Naive thymus-derived CD4-positive, alpha-beta T cell (primary cell): ENCODE measurements at regions not wholly inside any gene's neighbourhood (a gene's known extent, or its start where the extent isn't known, plus 50 kb on each side); places are given as distances from the start of the nearest gene placed in this dataset.
"Not testable (repeated sequence)": the region's sequence is repeated elsewhere in the genome, so short reads cannot be mapped to it uniquely, and the experiment has no call there.

Source experiments
- ATAC-seq: fragments of 150-1000 bp; cut with Tn5 transposase; 2 replicates; pipeline ENCODE4 v1.10.0; 2021; ENCODE audit warnings: mild to moderate bottlenecking, moderate library complexity
- CTCF ChIA-PET: fragments of 350-600 bp; sonication (Branson Sonifier 250); formaldehyde crosslinking; loops from one replicate; lab custom pipeline; 2021; ENCODE audit warnings: antibody characterized with exemption; lab: Charles Lee
- POLR2A ChIA-PET: fragments of 350-600 bp; sonication (Branson Sonifier 250); formaldehyde crosslinking; loops from one replicate; lab custom pipeline; 2021; ENCODE audit warnings: antibody characterized with exemption, inconsistent platforms; lab: Charles Lee
- DNase-seq, 9 donors: peaks; one replicate each; pipeline versions ENCODE4 v3.0.0 to v3.0.0-alpha.2; 2020 to 2022; ENCODE audit warnings: mixed read lengths in 1 of 9
- H3K27ac ChIP-seq: one replicate; pipeline ENCODE4 v1.7.0; 2013; ENCODE audit warnings: mild to moderate bottlenecking, low read depth, low read length, moderate library complexity
- H3K27me3 ChIP-seq, 2 donors: one replicate each; pipeline ENCODE4 v1.7.0; 2013; ENCODE audit warnings: low read length in 2 of 2, mild to moderate bottlenecking in 2 of 2, moderate library complexity in 2 of 2; ENCODE audit not compliant: control insufficient read depth in 2 of 2, insufficient read depth in 2 of 2
- H3K36me3 ChIP-seq, 3 experiments: 1 replicate in 2 of 3; 2 replicates in 1 of 3; pipeline ENCODE4 v1.7.0; 2013; ENCODE audit warnings: low read length in 3 of 3, mild to moderate bottlenecking in 3 of 3, moderate library complexity in 1 of 3; ENCODE audit not compliant: insufficient read depth in 3 of 3, control insufficient read depth in 2 of 3
- H3K4me1 ChIP-seq, 2 donors: one replicate each; pipeline ENCODE4 v1.7.0; 2013; ENCODE audit warnings: low read length in 2 of 2, mild to moderate bottlenecking in 2 of 2, moderate library complexity in 1 of 2; ENCODE audit not compliant: control insufficient read depth in 2 of 2, insufficient read depth in 2 of 2
- H3K4me3 ChIP-seq: 2 replicates; pipeline ENCODE4 v1.7.0; 2013; ENCODE audit warnings: mild to moderate bottlenecking, low read length
- H3K9me3 ChIP-seq, 3 experiments: 1 replicate in 2 of 3; 2 replicates in 1 of 3; pipeline ENCODE4 v1.7.0; 2013; ENCODE audit warnings: low read length in 3 of 3; ENCODE audit not compliant: control insufficient read depth in 2 of 3
- H3K27ac Mint-ChIP-seq, 9 donors: one replicate each; pipeline ENCODE4 v1.8.0; 2020 to 2022; ENCODE audit warnings: mixed read lengths in 9 of 9, mild to moderate bottlenecking in 8 of 9, moderate library complexity in 5 of 9, inconsistent platforms in 2 of 9
- H3K27me3 Mint-ChIP-seq, 5 donors: one replicate each; pipeline ENCODE4 v1.8.0; 2021 to 2022; ENCODE audit warnings: mixed read lengths in 5 of 5, mild to moderate bottlenecking in 1 of 5
- H3K36me3 Mint-ChIP-seq, 5 donors: one replicate each; pipeline ENCODE4 v1.8.0; 2020 to 2022; ENCODE audit warnings: mixed read lengths in 5 of 5, mild to moderate bottlenecking in 3 of 5, inconsistent platforms in 1 of 5
- H3K4me1 Mint-ChIP-seq, 7 donors: one replicate each; pipeline ENCODE4 v1.8.0; 2020 to 2022; ENCODE audit warnings: mixed read lengths in 7 of 7, mild to moderate bottlenecking in 3 of 7, inconsistent platforms in 1 of 7
- H3K4me3 Mint-ChIP-seq, 10 donors: one replicate each; pipeline ENCODE4 v1.8.0; 2020 to 2022; ENCODE audit warnings: mild to moderate bottlenecking in 10 of 10, mixed read lengths in 10 of 10, moderate library complexity in 6 of 10, inconsistent platforms in 2 of 10
- H3K9me3 Mint-ChIP-seq, 11 donors: one replicate each; pipeline ENCODE4 v1.8.0; 2020 to 2022; ENCODE audit warnings: mixed read lengths in 11 of 11, mild to moderate bottlenecking in 4 of 11, inconsistent platforms in 1 of 11, moderate library complexity in 1 of 11
- intact Hi-C, 2 donors: fragments of 100-400 bp; cut with micrococcal nuclease; formaldehyde crosslinking; loops; one replicate each; pipeline ENCODE4 v1.15.1; 2023

DNA sequence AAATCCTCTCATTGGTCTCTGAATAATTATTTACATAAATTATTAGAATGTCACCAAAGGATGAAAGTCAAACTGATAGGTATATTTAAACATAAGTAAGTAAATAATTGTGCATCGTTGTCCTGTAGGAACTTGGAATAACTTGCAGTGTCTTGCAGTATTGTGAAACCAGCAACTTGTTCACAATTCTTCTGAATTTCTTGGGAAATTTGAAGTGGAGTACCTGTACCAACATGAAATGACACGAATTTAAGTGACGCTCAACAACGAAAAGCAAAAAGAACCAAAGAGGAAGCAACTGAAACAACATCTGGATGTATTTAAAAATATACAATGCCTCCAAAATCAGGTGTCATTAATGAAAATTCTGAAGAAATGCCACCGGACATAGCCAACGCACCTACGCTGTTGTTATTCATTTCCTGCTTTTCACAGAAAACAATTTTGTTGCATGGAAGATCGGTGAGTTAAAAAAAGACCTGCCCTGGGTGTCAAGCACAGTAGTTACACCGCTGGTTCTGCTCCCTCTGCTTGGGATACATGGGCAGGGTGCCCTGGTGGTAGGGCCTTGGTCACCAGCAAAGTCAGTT is 112.5 kb downstream of the RPLP1 start:
- Histone ChIP-seq H3K27ac (no peak overlapping the region), H3K9me3 (no peaks in the 10 kb centered on the region), H3K36me3 (no peaks in the 10 kb centered on the region), H3K4me1 (no peaks in the 10 kb centered on the region), H3K27me3 (no peaks in the 10 kb centered on the region), H3K4me3 (no peak overlapping the region)
- H3K4me3 Mint-ChIP-seq: no peak overlapping the region
- H3K27ac Mint-ChIP-seq: no peak overlapping the region
- ChIA-PET POLR2A (no interaction called here), CTCF (no interaction called here)
- DNase-seq (no peak), ATAC-seq (no peak)
- peaks cover 0 to 10% (median 4%) of the 10 kb centered on the region in 5 donors for H3K27me3 Mint-ChIP-seq
- H3K9me3 Mint-ChIP-seq: no peaks in the 10 kb centered on the region
- intact Hi-C loops: no loop called here
- H3K4me1 Mint-ChIP-seq: no peaks in the 10 kb centered on the region
- no peaks in the 10 kb centered on the region for H3K36me3 Mint-ChIP-seq

DNA sequence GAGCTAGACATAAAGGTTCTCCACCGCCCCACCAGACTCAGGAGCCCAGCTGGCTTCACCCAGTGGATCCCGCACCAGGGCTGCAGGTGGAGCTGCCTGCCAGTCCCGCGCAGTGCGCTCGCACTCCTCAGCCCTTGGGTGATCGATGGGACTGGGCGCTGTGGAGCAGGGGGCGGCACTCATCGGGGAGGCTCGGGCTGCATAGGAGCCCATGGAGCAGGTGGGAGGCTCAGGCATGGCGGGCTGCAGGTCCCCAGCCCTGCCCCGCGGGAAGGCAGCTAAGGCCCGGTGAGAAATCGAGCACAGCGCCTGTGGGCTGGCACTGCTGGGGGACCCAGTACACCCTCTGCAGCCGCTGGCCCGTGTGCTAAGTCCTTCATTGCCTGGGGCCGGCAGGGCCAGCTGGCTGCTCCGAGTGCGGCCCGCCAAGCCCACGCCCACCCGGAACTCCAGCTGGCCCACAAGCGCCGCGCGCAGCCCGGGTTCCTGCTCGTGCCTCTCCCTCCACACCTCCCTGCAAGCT is 114.7 kb downstream of the RPLP1 start:
- H3K27me3 ChIP-seq, POLR2A ChIA-PET, H3K27ac Mint-ChIP-seq, DNase-seq, CTCF ChIA-PET, H3K36me3 Mint-ChIP-seq, H3K4me1 ChIP-seq, H3K9me3 Mint-ChIP-seq, H3K36me3 ChIP-seq, ATAC-seq, intact Hi-C loops, H3K4me1 Mint-ChIP-seq, H3K9me3 ChIP-seq, H3K4me3 Mint-ChIP-seq, H3K4me3 ChIP-seq, H3K27ac ChIP-seq: not testable (repeated sequence)
- H3K27me3 Mint-ChIP-seq: peaks cover 0 to 15% (median 0%) of the 10 kb centered on the region in 5 donors

DNA sequence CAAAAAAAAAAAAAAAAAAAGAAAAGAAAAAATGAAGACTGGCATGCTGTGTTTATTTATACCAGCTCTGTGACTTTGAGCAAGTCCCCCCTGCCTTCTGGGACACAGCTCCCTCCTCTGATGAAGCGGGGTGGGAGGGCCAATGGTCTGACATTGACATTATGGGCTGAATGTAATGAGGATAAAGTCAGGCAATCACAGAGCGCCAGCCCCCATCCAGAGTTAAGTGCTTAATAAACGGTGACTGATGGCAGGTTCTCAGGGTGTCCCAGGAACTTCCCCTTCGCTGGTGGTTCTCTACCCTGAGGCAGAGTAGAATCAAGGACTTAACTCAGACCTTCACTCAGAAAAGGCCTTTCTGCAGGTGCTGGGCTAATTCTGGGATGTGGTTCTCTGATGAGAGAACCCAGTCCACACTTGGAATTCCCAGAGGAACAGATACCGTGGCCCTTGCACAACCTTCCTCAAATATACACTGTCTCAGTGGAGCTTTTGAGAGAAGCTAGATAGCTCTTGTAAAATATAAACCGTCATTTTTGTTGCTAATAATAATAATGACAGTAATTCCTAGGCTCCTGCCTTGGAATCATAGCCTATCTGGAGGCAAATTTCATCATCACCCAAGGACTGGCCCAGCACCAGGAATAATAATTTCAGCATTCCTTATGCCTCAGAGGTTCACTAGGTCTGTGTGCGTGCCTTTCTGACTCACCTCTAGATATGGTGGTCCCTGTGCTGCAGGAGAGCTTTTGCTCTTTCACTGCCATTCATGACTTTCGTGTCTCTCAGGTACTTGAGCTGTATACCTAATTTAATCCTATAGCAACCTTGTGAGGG is 115.8 kb downstream of the RPLP1 start:
- Mint-ChIP-seq H3K9me3 (no peaks in the 10 kb centered on the region), H3K27me3 (peaks cover 0 to 8% (median 0%) of the 10 kb centered on the region in 5 donors), H3K4me3 (no peak overlapping the region), H3K36me3 (no peaks in the 10 kb centered on the region), H3K4me1 (peaks cover 0 to 2% (median 0%) of the 10 kb centered on the region in 7 donors), H3K27ac (no peak overlapping the region)
- ChIA-PET POLR2A (no interaction called here), CTCF (no interaction called here)
- no peak for DNase-seq
- H3K27ac ChIP-seq: no peak overlapping the region
- no peaks in the 10 kb centered on the region for H3K27me3 ChIP-seq
- no peak overlapping the region for H3K4me3 ChIP-seq
- no peaks in the 10 kb centered on the region for H3K4me1 ChIP-seq
- no peaks in the 10 kb centered on the region for H3K9me3 ChIP-seq
- intact Hi-C loops: no loop called here
- H3K36me3 ChIP-seq: no peaks in the 10 kb centered on the region
- ATAC-seq: no peak

DNA sequence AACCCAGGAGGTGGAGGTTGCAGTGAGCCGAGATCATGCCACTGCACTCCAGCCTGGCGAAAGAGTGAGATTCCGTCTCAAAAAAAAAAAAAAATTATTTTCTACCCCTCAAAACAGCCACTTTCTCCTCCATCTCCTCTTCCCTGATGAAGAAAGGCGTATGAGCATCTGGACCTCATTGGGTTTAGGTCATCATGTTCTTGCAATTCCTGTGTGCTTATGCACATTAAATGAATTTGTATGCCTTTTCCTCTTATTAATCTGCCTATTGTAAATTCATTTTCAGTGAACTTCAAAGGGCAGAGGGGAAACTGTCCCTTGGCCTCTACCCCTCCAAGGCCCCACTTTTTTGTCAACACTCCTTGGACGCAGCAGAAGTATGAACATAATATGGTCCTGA is 117.8 kb downstream of the RPLP1 start:
- POLR2A ChIA-PET: no interaction called here
- H3K4me1 Mint-ChIP-seq: peaks cover 7 to 21% (median 14%) of the 10 kb centered on the region in 7 donors
- Histone ChIP-seq H3K27ac (no peak overlapping the region), H3K4me3 (no peak overlapping the region), H3K36me3 (no peaks in the 10 kb centered on the region), H3K9me3 (no peaks in the 10 kb centered on the region), H3K4me1 (no peaks in the 10 kb centered on the region), H3K27me3 (no peaks in the 10 kb centered on the region)
- H3K27me3 Mint-ChIP-seq: peaks cover 0 to 8% (median 0%) of the 10 kb centered on the region in 5 donors
- no peaks in the 10 kb centered on the region for H3K36me3 Mint-ChIP-seq
- DNase-seq: no peak
- intact Hi-C loops: no loop called here
- H3K9me3 Mint-ChIP-seq: no peaks in the 10 kb centered on the region
- no peak for ATAC-seq
- no peak overlapping the region for H3K4me3 Mint-ChIP-seq
- CTCF ChIA-PET: interaction anchor here (0.7 kb wide), 1 partner anchor 192 kb away, joined by 3 read pairs; no protein-coding TSS in a partner anchor
- H3K27ac Mint-ChIP-seq: no peak overlapping the region

DNA sequence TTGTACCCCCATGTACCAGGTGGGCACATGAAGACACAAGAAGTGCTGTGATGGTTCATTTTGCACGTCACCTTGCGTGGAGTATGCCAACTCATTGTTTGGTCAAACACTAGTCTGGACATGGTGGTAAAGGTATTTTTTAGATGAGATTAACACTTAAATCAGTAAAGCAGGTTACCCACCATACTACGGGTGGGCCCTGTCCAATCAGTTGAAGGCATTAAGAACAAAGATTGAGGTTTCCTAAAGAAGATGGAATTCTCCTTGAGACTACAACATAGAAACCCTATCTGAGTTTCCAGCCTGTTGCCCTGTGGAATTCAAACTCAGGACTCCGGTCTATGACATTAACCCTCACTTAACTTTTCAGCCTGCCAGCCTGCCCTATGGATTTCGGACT is 118.4 kb downstream of the RPLP1 start:
- no peaks in the 10 kb centered on the region for H3K9me3 ChIP-seq
- intact Hi-C loops: no loop called here
- peaks cover 0 to 8% (median 0%) of the 10 kb centered on the region in 5 donors for H3K27me3 Mint-ChIP-seq

DNA sequence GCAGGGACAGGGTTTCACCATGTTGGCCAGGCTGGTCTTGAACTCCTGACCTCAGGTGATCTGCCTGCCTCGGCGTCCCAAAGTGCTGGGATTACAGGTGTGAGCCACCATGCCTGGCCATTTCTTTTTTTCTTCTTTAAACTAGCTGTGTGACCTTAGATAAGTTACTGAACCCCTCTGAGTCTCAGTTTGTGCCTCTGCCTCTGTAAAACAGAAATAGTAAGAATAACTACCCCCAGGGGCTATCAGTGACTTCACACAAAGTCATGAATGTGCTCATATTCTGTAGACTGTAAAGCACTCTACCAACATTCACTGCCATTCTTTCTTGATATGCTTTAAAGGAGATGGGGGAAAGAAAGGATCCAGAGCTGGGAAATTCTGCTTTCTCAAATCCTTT is 120.7 kb downstream of the RPLP1 start:
- H3K4me3 ChIP-seq, H3K9me3 Mint-ChIP-seq, POLR2A ChIA-PET, ATAC-seq, H3K27ac Mint-ChIP-seq, H3K36me3 Mint-ChIP-seq, H3K4me1 ChIP-seq, intact Hi-C loops, H3K9me3 ChIP-seq, DNase-seq, H3K27me3 ChIP-seq, H3K27ac ChIP-seq, H3K4me3 Mint-ChIP-seq, H3K36me3 ChIP-seq: not testable (repeated sequence)
- peaks cover 0 to 11% (median 0%) of the 10 kb centered on the region in 5 donors for H3K27me3 Mint-ChIP-seq
- peaks cover 14 to 44% (median 30%) of the 10 kb centered on the region in 7 donors for H3K4me1 Mint-ChIP-seq
- CTCF ChIA-PET: interaction anchor here (0.6 to 1.0 kb wide), 2 partner anchors 915 to 990 kb away, joined by 3 to 4 read pairs; no protein-coding TSS in a partner anchor

More for the DNA sequence above, 118.4 kb downstream of the RPLP1 start:
- Mint-ChIP-seq H3K9me3 (no peaks in the 10 kb centered on the region), H3K4me1 (peaks cover 9 to 25% (median 18%) of the 10 kb centered on the region in 7 donors), H3K36me3 (no peaks in the 10 kb centered on the region), H3K4me3 (no peak overlapping the region), H3K27ac (no peak overlapping the region)
- H3K4me1 ChIP-seq: peaks cover under 1 to 2% of the 10 kb centered on the region in 2 donors
- DNase-seq (no peak), ATAC-seq (no peak)
- H3K4me3 ChIP-seq: no peak overlapping the region
- H3K27me3 ChIP-seq: no peaks in the 10 kb centered on the region
- POLR2A ChIA-PET: no interaction called here
- H3K27ac ChIP-seq: no peak overlapping the region
- CTCF ChIA-PET: no interaction called here
- H3K36me3 ChIP-seq: no peaks in the 10 kb centered on the region
